Parathyroid adenoma (tissue), 2 donors: ENCODE measurements at regions not wholly inside any gene's neighbourhood (a gene's known extent, or its start where the extent isn't known, plus 50 kb on each side); places are given as distances from the start of the nearest gene placed in this dataset.
"Not testable (repeated sequence)": the region's sequence is repeated elsewhere in the genome, so short reads cannot be mapped to it uniquely, and the experiment has no call there.

Experiments
- H2AFZ ChIP-seq: fragments of 300-600 bp; sonication (generic); one replicate; pipeline ENCODE4 v1.7.0; 2017; ENCODE audit warnings: antibody characterized with exemption, mild to moderate bottlenecking
- H3K27ac ChIP-seq: fragments of 300-600 bp; sonication (generic); one replicate; pipeline ENCODE4 v1.7.0; 2017
- H3K27me3 ChIP-seq: fragments of 300-600 bp; sonication (generic); one replicate; pipeline ENCODE4 v1.7.0; 2017; ENCODE audit warnings: low read length; ENCODE audit not compliant: control insufficient read depth, insufficient read depth
- H3K36me3 ChIP-seq: fragments of 300-600 bp; sonication (generic); one replicate; pipeline ENCODE4 v1.7.0; 2017; ENCODE audit warnings: low read length; ENCODE audit not compliant: control insufficient read depth, insufficient read depth
- H3K4me1 ChIP-seq: fragments of 300-600 bp; sonication (generic); one replicate; pipeline ENCODE4 v1.7.0; 2017; ENCODE audit warnings: control low read depth
- H3K4me2 ChIP-seq: fragments of 300-600 bp; sonication (generic); one replicate; pipeline ENCODE4 v1.7.0; 2017; ENCODE audit warnings: low read length
- H3K4me3 ChIP-seq: fragments of 300-600 bp; sonication (generic); one replicate; pipeline ENCODE4 v1.7.0; 2017; ENCODE audit warnings: low read depth, low read length
- H3K79me2 ChIP-seq: fragments of 300-600 bp; sonication (generic); one replicate; pipeline ENCODE4 v1.7.0; 2017; ENCODE audit warnings: control low read depth
- H3K9ac ChIP-seq: fragments of 300-600 bp; sonication (generic); one replicate; pipeline ENCODE4 v1.7.0; 2017; ENCODE audit warnings: mild to moderate bottlenecking
- H3K9me3 ChIP-seq: fragments of 300-600 bp; sonication (generic); one replicate; pipeline ENCODE4 v1.7.0; 2017; ENCODE audit warnings: low read length; ENCODE audit not compliant: control insufficient read depth
- TF ChIP-seq, protein P1 (sequence below): fragments of 300-600 bp; sonication (generic); IDR thresholded peaks from one replicate; pipeline ENCODE4 v1.7.0; 2017; ENCODE audit warnings: antibody characterized with exemption, mild to moderate bottlenecking
- donor health status: primary hyperparathyroidism.

DNA sequence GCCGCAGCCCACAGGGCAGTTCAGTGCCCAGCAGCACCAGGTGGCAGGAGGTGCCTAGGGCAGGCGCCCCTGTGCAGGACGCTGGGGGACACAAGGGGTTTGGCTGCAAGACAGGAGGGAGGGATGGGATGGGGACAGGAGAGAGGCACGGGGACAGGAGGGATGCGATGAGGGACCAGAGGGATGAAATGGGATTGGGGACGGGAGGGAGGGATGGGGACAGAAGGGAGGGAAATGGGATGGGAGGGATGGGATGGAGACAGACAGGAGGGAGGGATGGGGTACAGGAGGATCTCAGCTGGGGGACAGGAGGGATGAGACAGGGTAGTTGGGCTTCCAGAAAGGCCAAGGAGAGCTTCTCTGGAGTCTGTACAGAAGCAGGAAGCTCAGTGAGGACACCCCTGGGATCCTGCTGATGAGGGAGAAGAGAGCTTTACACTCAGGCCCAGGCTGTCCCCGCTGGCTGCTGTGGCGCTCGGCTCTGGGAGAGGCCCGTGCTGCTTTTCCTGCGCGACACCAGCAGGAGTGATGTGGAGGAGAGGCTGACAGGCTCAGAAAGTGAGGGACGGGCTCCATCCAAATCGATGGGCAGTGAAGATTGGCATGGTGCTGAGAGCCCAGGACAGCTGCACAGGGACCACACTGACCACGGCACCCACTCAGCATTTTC, 400.8 kb downstream of the SMOC2 start:
- no peak overlapping the region for H3K4me3 ChIP-seq
- H3K27ac ChIP-seq: no peak overlapping the region
- no peaks in the 10 kb centered on the region for H3K36me3 ChIP-seq
- no peaks in the 10 kb centered on the region for H3K79me2 ChIP-seq
- no peak overlapping the region for H2AFZ ChIP-seq
- no peak overlapping the region for H3K9ac ChIP-seq
- H3K9me3 ChIP-seq: no peaks in the 10 kb centered on the region
- H3K4me2 ChIP-seq: no peak overlapping the region
- TF ChIP-seq, protein P1, sequence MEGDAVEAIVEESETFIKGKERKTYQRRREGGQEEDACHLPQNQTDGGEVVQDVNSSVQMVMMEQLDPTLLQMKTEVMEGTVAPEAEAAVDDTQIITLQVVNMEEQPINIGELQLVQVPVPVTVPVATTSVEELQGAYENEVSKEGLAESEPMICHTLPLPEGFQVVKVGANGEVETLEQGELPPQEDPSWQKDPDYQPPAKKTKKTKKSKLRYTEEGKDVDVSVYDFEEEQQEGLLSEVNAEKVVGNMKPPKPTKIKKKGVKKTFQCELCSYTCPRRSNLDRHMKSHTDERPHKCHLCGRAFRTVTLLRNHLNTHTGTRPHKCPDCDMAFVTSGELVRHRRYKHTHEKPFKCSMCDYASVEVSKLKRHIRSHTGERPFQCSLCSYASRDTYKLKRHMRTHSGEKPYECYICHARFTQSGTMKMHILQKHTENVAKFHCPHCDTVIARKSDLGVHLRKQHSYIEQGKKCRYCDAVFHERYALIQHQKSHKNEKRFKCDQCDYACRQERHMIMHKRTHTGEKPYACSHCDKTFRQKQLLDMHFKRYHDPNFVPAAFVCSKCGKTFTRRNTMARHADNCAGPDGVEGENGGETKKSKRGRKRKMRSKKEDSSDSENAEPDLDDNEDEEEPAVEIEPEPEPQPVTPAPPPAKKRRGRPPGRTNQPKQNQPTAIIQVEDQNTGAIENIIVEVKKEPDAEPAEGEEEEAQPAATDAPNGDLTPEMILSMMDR: no peak
- no peaks in the 10 kb centered on the region for H3K4me1 ChIP-seq
- H3K27me3 ChIP-seq: no peaks in the 10 kb centered on the region

DNA sequence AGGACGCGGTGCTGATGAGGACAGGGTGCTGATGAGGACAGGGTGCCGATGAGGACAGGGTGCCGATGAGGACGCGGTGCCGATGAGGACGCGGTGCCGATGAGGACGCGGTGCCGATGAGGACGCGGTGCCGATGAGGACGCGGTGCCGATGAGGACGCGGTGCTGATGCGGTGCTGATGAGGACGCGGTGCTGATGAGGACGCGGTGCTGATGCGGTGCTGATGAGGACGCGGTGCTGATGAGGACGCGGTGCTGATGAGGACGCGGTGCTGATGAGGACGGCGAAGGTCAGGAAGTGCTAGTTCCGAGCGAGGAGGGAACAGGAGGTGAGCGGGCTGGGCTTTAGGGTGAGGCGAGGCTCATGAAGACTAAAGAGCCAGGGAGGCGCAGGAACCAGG, 399.9 kb downstream of the SMOC2 start:
- H3K4me3 ChIP-seq, H2AFZ ChIP-seq, H3K9me3 ChIP-seq, H3K4me1 ChIP-seq, H3K36me3 ChIP-seq, H3K79me2 ChIP-seq, H3K27ac ChIP-seq, H3K27me3 ChIP-seq, H3K9ac ChIP-seq, H3K4me2 ChIP-seq: not testable (repeated sequence)

- H3K79me2 ChIP-seq, H3K9me3 ChIP-seq, H3K9ac ChIP-seq, H2AFZ ChIP-seq, H3K36me3 ChIP-seq, H3K27ac ChIP-seq, H3K4me2 ChIP-seq, H3K27me3 ChIP-seq, H3K4me1 ChIP-seq, H3K4me3 ChIP-seq: not testable (repeated sequence)
Measured at GRCh38 chr6:168840299-168840698, 399.3 kb downstream of the SMOC2 start.

DNA sequence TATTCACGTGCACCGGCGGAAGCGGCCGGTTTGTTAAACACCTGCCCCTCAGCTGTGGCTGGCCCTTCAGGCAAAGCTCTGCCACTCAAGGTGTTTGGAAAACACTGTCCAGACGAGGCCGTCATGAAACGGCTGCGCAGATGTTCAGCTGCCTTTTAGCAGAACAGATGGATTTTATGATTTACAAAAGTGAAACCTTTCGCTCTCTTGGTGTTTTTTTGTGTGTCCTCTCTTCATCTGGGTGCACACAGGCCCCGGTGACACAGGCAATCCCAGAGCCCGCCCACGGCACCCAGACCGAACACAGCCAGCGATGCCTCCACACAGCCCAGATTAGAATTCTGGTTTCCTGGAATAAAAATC, 397.0 kb downstream of the SMOC2 start:
- H3K27ac ChIP-seq: no peak overlapping the region
- TF ChIP-seq, protein P1: no peak
- H3K27me3 ChIP-seq: no peaks in the 10 kb centered on the region
- H3K9ac ChIP-seq: no peak overlapping the region
- H2AFZ ChIP-seq: no peak overlapping the region
- H3K79me2 ChIP-seq: no peaks in the 10 kb centered on the region
- no peaks in the 10 kb centered on the region for H3K36me3 ChIP-seq
- H3K9me3 ChIP-seq: no peaks in the 10 kb centered on the region
- H3K4me3 ChIP-seq: no peak overlapping the region
- no peaks in the 10 kb centered on the region for H3K4me1 ChIP-seq
- H3K4me2 ChIP-seq: no peak overlapping the region

DNA sequence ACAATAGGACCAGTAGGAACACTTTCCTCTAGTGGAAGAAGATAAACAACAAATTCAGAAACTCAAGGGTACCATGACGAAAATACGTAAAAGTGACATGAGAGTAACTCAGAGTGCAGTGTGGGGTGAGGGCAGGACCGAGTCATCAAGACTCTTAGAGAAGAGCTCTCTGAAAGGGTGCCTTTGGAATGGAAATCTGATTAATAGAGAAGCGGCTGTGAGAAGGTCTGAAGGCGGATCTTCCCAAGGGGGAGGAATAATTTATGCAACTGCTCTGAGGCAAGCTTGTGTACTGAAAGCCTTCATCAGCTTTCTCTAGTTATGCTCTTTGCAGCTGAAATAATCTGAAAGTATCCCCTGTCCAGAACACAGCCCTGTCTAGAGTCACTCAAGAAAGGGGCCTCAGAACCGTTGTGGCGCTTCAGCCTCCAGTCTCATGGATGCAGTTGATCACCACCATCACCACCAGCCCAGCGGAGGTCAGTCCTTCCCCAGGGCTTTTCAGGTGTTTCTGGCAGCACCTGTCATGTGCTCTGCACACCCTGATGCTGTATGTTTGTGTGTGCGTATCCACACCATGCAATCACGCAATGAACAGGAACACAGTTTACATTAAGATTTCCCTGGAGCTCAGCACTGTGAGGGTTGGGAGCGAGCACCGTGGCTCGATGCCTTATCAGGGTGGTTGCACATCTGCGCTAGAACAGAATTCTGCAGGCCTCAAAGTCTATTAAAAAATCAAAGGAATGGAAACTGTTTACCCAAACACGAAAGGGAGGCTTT, 396.5 kb downstream of the SMOC2 start:
- Histone ChIP-seq H3K4me1 (no peaks in the 10 kb centered on the region), H3K27ac (no peak overlapping the region)

More for the DNA sequence above, 396.5 kb downstream of the SMOC2 start:
- Histone ChIP-seq H3K27me3 (no peaks in the 10 kb centered on the region), H3K79me2 (no peaks in the 10 kb centered on the region), H3K4me2 (no peak overlapping the region), H3K4me3 (no peak overlapping the region), H3K9me3 (no peaks in the 10 kb centered on the region), H2AFZ (no peak overlapping the region), H3K9ac (no peak overlapping the region), H3K36me3 (no peaks in the 10 kb centered on the region)
- TF ChIP-seq, protein P1: no peak
